ENCODE measurements at regions not wholly inside any gene's neighbourhood (a gene's known extent, or its start where the extent isn't known, plus 50 kb on each side); places are given as distances from the start of the nearest gene placed in this dataset.

DNA sequence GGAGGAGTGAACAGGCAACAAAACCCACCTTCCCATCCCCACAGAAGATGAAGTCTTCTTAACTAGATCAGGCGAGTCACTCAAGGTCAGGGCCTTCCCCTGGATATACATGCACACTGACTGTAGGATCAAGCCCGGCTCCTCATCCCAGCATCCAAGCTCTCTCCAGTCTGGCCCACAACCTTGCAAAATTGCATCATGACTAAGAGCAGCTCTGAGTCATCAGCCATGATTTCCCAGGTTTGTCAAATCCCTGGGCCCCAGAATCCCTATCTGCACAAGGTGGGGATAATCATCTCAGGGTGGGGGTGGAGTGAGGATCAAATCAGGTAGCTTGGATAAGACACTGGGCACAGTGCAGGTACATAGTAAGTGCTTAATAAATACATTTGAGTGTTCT is 199.3 kb upstream of the GRIK3 start:
- DNase-seq (ENCODE audit: low read depth) = no peak
- no peak overlapping the region for H3K4me3 ChIP-seq (ENCODE audit: low read depth, low read length)
- TF ChIP-seq, protein P1, sequence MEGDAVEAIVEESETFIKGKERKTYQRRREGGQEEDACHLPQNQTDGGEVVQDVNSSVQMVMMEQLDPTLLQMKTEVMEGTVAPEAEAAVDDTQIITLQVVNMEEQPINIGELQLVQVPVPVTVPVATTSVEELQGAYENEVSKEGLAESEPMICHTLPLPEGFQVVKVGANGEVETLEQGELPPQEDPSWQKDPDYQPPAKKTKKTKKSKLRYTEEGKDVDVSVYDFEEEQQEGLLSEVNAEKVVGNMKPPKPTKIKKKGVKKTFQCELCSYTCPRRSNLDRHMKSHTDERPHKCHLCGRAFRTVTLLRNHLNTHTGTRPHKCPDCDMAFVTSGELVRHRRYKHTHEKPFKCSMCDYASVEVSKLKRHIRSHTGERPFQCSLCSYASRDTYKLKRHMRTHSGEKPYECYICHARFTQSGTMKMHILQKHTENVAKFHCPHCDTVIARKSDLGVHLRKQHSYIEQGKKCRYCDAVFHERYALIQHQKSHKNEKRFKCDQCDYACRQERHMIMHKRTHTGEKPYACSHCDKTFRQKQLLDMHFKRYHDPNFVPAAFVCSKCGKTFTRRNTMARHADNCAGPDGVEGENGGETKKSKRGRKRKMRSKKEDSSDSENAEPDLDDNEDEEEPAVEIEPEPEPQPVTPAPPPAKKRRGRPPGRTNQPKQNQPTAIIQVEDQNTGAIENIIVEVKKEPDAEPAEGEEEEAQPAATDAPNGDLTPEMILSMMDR (conservative IDR thresholded peaks at IDR 0.05; ENCODE audit: low read depth, low read length) = no peak

DNA sequence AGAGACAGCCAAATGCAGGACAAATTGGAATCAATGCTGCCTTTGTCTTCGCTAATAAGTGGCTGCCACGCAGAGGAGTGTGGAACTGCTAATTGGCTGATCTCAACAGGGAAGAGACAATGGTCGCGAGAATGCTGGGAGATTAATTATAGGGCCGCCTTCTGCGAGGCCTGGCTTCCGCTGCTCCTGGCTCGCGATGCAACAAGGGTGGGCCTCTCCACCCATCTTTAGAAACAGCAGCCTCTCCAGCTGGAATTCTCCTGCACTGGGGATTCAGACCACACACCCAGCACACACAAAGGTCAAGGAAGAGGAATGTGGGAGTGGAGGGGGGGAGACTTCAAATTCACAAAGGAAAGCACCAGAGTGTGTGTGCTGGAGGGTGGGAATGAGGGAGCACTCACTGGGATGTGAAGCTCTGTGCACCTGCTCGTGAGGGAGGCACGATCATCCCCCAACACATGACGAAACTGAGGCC is 200.7 kb upstream of the GRIK3 start:
- H3K4me3 ChIP-seq (ENCODE audit: low read depth, low read length) = no peak overlapping the region
- TF ChIP-seq, protein P1 (conservative IDR thresholded peaks at IDR 0.05; ENCODE audit: low read depth, low read length) = no peak
- DNase-seq (ENCODE audit: low read depth) = no peak

DNA sequence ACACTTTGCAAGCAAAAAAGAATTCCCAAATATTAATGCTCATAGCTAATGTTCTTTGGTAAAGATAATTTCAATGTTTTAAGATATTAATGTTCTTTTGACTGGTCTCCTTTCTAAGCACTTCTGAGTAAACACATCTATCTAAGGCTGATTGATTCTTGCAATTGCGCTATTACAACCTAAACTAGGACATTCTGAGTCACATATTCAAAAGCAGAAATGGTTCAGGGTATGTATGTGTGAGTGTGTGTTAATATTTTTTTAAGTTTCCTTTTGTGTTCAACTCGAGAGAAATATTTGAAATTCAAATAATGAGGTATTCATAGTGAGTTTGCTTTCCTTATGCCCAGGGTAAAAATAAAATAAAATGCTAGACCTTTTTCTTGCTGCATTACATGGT is 203.6 kb upstream of the GRIK3 start:
- DNase-seq (ENCODE audit: low read depth) = no peak
- no peak overlapping the region for H3K4me3 ChIP-seq (ENCODE audit: low read depth, low read length)
- TF ChIP-seq, protein P1 (conservative IDR thresholded peaks at IDR 0.05; ENCODE audit: low read depth, low read length) = no peak

DNA sequence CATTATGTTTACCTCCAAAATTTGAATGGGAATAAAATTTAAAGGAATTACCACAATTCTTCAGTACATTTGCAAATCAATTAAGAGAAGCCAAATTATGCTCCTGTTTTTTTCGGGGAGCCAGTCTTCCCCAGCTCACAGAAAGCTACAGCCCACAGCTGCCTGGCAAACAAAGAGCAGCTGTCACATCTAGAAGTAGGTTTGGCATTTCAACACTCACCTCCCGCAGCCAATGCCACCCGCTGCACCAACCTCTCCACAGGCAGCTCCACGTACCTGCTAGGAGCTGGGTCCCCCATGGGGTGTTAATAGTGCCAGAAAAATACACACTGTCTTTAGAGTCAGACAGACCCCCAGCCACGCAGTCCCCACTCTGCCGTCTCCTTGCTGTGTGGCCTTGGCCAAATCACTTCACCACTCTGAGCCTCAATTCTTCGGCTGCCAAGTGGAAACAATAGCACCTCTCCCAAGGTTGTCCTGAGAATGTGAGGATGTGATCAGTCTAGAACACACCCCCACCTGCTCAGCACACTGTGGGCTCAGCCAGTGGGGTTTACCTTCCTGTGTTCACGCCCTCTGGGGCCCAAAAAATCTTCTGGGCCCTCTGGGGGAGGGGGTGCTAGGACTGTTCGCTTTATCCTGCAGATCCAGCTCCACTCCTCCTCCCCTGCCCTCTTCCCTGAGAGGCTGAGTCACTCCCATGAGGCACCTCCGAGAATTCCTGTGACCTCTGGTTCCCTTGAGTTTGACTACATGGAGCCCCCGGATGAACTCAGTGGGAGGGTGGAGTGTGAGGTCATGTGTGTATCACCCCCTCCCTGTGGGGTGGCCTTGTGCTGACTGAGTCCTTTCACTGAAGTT is 204.3 kb upstream of the GRIK3 start:
- DNase-seq (ENCODE audit: low read depth) = no peak
- H3K4me3 ChIP-seq (ENCODE audit: low read depth, low read length) = no peak overlapping the region
- TF ChIP-seq, protein P1 (conservative IDR thresholded peaks at IDR 0.05; ENCODE audit: low read depth, low read length) = no peak

DNA sequence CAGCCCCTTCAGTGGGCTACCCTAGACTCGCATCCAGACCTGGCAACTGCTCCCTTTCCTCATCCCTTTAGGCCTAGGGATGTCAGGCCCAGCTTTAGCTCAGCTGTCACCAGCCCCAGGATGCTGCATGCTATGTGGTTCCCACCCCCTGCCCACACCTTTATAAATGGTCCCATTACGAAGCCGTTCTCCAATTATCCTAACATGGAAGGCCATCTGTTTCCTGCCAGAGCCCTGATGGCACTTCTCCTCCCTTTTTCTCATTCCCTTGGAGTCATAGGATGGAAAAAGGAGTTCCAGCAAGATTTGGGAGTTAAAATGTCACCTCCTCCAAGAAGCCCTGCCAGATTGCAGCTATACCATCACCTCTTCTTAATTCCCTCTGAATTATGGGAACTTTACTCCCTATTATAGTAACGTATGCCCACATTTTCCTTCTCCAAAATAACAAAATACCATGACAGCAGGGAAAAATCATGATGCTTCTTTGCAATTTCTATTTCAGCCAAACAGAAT is 205.0 kb upstream of the GRIK3 start:
- H3K4me3 ChIP-seq (ENCODE audit: low read depth, low read length) = no peak overlapping the region
- TF ChIP-seq, protein P1 (conservative IDR thresholded peaks at IDR 0.05; ENCODE audit: low read depth, low read length) = no peak
- no peak for DNase-seq (ENCODE audit: low read depth)

DNA sequence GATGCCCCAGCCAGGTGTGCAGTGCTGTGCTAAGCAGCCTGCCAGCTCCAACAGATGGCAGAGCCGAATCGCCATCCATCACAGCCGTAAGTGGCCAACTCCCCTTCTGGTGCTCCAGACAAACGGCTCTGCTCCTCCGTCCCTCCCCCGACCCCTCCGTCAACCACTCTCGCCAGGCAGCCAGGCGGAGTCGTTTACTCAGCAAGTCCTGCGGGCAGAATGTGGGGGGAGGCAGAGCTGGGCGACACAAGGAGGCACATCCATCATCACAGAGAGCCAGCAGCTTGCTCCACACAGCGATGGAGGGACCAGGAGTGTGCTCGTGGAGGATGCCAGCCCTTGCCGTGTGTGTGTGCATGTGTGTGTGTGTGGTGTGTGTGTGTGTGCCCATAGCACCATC is 206.6 kb upstream of the GRIK3 start:
- no peak overlapping the region for H3K4me3 ChIP-seq (ENCODE audit: low read depth, low read length)
- no peak for DNase-seq (ENCODE audit: low read depth)
- TF ChIP-seq, protein P1 (conservative IDR thresholded peaks at IDR 0.05; ENCODE audit: low read depth, low read length) = no peak
